Cerebellar cortex (tissue), 1 donor: ENCODE measurements at regions not wholly inside any gene's neighbourhood (a gene's known extent, or its start where the extent isn't known, plus 50 kb on each side); places are given as distances from the start of the nearest gene placed in this dataset.
"Not testable (repeated sequence)": the region's sequence is repeated elsewhere in the genome, so short reads cannot be mapped to it uniquely, and the experiment has no call there.

Source experiments
- DNase-seq: peaks from one replicate; pipeline ENCODE4 v3.0.0-alpha.2; 2015; ENCODE audit warnings: low spot score

DNA sequence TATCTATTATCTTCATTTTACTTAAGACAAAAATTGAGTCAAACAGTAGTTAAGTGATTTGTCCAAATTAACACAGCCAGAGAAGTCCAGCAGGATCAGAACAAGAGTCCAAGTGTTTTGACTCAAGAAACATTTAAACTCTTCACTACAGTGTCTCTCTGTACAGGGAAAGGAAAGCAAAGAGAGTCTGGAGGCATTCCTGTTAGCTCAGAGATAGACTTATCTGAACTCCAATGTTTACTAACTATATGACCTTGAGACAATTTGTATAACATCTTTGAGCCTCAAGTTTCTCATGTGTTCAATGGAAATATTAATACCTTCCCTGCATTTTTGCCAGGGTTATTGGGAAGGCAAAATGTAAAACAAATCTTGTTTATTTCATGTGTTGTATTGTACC lies 849.1 kb downstream of the DIPK2A start:
- no peak for DNase-seq

DNA sequence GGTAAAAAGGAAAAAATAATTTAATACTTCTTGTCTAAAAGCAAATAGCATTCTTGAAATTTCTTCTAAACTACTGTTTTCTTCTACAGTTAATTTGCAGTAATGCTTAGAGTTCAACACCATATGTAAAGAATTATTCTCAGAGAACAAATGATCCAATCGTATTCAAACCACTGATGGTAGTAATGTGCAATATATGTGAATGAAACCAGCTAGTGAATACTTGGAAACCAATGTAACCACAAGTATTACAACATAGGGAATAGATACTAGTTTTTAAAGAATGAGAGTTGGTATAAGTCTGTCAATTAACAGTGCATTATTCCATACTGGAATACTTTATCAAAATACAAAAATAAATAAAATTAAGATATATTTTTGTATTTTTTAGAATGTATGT lies 850.0 kb downstream of the DIPK2A start:
- DNase-seq, result no peak

DNA sequence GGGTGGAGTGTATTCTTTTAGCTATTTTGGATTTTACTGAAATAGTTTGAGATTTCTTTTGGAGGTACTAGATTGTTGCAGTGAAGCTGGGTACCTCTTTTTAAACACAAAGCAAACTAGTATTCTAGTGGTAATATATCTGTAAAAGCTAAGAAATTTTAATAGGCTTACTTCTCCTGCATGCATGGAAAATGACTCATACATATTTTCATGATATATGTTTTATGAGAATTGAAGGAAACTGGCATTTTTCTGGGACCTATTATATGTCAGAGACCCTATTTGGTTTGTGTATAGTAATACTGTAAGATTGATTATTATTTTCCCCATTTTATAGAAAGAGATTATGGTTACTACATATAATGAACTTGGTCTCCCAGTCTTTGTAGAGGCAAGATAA lies 851.0 kb downstream of the DIPK2A start:
- DNase-seq, result no peak

DNA sequence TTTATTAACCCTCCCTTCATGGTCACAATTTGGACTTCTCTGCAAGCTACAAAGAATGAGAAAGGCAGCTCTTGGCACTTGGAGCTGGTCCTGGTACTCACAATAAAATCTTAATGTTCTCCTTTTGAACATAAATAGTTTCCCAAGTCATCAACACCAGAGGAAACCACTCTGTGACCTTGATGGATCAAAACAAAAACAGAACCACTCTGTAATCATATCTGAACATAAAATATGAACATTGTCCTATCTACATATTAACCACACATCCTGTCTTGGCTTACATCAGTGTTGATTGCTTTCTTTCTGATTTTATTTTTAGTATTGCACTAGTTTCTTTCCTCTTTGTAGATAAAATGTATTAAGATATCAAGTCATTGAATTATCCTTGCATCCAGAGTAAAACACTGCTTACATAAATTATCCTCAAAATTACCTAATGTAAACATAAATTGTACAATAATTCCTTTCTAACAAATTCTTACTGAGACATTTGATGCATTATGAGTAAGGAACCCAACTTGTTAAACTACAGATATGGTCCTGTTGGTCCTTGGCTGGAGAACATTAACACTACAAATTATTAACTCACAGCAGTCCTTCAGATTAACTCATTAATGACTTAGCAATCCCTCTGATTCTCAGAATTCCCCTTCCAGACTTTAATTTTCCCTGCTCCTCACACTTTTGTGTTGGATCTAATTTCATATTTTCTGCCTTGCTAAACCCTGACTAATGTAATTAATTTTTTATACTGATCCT lies 860.5 kb downstream of the DIPK2A start:
- DNase-seq, result no peak

DNA sequence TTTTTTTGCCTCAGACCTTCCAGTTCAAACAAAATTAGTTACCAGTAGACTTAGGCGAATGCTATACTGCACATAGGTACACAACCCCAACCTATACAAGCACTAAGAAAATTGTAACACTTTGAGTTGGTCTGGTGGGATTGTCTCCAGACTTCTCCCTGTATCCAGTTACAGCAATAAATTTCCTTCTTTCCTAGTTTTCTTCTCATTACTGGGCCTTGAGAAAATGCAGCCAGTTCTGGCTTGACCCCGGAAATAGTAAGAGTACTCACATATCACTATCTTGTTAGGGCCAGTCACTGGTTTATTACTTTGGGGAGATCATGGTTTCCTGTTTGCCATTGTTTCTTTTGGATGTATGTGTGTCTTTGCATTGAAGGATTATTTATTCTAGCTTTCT lies 868.4 kb downstream of the DIPK2A start:
- DNase-seq, result no peak

DNA sequence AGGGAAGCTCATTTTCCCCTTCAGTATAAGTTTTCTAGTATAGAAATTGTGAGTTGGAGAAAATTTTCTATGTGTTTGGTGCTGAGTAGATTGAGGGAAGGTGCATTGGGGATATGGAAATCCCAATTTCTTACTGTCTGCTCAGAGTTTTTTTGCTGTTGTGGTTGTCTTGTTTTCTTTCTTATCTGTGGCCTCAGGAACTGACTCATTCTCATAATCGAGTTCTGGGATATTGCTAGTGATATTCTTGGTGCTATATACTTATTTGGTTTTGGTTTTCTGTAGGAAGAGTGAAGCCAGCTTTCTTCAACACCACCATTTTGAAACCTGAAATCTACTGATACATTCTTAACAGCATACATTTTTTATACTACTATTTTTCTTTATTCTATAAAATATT lies 869.2 kb downstream of the DIPK2A start:
- no peak for DNase-seq

DNA sequence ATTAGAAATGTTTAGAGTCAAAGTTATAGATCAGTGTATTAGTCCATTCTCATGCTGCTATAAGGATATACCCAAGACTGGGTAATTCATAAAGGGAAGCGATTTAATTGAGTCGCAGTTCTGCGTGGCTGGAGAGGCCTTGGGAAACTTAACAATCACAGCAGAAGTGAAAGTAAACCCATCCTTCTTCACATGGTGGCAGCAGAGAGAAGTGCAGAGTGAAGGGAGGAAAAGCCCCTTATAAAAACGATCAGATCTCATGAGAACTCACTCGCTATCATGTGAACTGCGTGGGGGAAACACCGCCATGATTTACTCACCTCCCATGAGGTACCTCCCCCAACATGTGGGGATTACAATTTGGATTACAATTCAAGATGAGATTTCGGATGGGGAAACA lies 871.5 kb downstream of the DIPK2A start:
- DNase-seq, result no peak

DNA sequence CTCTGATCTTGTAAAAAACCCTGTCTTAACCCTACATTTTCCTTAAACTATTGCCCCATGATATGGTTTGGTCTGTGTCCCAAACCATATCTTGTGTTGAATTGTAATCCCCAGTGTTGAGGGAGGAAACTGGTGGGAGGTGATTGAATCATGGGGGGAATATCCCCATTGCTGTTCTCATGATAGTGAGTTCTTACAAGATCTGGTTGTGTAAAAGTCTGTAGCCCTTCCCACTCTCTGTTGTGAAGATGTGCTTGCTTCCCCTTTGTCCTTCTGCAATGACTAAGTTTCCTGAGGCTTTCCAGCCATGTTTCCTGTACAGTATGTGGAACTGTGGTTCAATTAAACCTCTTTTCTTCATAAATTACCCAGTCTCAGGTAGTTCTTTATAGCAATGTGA lies 881.4 kb downstream of the DIPK2A start:
- DNase-seq, result no peak

DNA sequence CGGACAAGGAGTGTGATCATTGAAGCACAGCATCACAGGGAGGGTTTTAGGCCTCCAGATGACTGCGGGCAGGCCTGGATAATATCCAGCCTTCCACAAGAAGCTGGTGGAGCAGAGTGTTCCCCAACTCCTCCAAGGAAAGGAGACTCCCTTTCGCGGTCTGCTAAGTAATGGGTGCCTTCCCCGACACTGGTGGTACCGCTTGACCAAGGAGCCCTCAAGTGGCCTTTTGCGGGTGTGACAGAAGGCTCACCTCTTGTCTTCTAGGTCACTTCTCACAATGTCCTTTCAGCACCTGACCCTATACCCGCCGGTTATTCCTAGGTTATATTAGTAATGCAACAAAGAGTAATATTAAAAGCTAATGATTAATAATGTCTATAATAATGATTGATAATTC lies 882.4 kb downstream of the DIPK2A start:
- DNase-seq, result not testable (repeated sequence)

DNA sequence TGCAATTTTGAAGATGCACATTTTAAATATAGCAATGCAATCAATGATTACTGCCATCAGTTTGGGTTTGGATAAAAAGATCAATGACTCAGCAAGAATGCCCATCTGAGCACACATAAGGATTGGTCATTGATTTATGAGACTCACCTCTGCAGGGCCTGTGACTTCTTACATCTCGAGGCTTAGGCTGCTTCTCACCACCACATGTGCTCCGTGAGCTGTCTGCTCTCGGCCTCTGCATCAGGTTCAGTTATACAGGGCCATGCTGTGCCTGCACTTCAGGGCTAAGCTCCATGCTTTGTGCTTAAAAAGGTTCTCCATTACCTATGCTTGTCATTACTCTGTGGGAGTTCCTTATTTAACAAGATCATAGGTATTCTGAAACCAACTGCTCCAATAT lies 887.5 kb downstream of the DIPK2A start:
- DNase-seq, result no peak

DNA sequence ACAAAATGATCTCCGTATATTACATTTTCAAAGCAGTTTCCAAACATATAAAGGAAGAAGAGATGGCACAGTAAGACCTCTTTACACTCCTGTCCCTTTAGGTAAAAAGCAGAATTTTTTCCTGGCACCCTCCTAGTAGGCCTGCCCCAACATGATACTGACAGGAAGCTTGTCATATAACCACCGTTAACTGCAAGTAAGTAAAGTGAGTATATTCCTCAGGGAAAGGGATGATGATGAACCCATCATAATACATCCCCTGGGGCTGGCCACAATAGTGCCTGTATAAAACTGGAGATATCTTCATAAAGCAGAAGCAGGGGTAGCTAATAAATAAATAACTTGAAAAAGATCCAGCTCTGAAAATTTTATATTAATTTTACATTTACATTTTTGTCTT lies 893.0 kb downstream of the DIPK2A start:
- DNase-seq, result no peak

DNA sequence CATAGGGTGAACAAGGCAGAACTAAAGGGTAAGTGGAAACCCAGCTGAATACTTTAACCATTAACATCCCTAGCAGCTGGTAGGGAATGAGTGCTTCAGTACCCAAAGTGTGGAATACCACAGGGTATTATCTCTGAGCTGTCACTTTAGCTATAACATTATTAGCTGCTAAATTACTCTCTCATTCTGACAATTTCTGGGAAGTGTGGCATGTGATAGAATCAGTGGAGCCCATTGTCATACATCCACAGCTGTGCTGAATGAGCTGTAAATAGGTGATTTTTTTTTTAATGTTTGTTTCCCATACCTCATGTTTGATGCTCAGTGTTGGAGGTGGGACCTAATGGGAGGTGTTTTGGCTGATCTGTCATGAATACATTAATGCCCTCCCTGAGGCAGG lies 894.3 kb downstream of the DIPK2A start:
- no peak for DNase-seq

DNA sequence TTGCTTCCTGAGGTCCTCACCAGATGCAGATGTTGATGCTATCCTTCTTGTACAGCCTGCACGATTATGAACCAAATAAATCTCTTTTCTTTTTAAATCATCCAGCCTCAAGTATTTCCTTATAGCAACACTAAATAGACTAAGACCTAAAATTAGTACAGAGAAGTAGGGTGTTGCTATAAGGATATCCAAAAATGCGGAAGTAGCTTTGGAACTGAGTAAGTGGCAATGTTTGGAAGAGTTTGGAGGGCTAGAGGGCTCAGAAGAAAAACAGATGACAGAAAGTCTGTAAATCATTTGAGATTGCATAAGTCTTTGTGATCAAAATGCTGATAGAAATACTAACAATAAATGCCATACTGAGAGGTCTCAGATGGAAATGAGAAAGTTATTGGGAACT lies 894.9 kb downstream of the DIPK2A start:
- DNase-seq, result no peak

DNA sequence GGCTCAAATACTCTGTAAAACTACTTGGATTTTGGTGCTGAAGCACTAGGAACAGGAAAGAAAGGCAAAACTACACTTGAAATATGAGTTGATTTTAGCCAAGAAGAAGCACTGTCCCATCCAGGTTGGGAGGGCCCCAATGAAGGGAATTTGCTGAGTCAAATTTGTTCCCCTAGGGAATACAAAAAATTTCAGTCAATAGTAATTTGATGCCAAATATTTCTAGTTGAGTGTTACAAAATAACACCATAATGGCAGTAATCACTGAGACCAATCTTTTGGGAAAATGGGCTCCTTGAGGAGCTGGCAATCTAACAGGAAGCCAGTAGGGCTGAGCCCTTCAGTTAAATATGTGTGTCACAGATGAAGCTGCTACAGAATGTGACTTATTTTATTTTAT lies 896.9 kb downstream of the DIPK2A start:
- DNase-seq, result no peak

DNA sequence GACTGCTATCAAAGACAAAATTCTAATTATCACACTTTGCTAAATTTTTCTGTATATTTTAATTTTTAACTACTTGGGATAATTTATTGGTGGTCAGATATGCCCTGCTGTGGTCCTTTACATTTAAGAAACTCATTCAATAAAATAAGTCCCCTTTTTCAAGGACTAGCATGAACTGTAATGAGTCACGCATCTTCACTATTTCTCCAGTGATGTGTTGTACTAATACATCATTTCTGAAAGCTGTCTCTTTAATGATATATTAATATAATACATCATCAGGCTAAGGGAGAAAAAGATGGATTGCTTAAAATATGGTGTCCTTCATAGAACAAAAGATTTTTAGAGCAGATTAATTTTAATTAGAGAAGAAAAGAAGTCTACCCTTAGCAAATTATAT lies 901.4 kb downstream of the DIPK2A start:
- no peak for DNase-seq

DNA sequence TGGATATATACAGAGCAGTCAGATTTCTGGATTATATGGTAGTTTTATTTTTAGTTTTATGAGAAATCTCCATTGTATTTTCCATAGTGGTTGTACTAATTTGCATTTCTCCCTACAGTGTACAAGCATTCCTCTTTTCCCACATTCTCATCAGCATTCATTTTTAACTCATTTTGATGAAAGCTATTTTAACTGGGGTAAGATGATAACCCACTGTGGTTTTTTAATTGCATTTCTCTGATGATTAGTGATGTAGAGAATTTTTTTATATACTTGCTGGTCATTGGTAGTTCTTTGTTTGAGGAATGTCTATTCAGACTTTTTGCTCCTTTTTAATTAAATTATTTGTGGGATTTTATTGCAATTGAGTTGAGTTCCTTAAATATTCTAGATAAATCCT lies 903.6 kb downstream of the DIPK2A start:
- no peak for DNase-seq

DNA sequence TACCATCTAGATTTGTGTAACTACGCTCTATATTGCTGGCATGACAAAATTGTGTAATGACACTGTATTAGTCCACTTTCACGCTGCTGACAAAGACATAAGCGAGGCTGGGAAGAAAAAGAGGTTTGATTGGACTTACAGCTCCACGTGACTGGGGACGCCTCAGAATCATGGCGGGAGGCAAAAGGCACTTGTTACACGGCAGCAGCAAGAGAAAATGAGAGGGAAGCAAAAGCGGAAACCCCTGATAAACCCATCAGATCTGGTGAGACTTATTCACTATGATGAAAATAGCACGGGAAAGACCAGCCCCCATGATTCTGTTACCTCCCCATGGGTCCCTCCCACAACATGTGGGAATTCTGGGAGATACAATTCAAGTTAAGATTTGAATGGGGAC lies 905.7 kb downstream of the DIPK2A start:
- DNase-seq, result no peak

DNA sequence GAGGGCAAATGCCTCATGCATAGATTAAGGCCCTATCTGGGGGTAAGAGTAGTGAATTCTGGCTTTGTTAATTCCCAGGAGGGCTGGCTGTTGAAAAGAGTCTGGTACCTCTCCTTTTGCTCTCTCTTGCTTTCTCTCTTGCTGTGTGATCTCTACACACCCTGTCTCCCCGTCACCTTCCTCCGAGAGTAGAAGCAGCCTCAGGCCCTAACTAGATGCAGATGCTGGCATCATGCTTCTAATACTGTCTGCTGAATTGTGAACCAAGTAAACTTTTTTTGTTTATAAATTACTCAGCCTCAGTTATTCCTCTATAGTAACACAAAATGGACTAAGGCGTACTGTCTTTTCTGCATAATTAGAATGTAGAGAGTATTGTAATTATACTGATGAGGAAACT lies 908.1 kb downstream of the DIPK2A start:
- DNase-seq, result no peak

DNA sequence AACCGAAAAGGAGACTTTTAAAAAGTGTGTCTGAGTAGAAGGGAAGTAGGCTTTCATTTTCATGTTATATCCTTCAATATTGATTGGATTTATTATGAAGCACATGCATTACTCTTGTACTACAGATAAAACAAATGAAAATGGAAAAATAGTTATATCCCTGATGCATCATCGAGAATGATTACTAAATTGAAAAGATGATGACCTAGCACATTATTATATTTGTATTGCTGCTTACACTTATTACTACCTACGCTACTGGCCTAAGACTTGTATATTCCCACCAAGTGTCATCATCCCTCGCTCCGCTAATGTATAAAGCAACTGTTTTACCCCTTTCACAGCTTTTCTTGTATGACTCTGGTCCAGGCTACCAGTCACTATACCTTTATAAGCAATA lies 922.4 kb downstream of the DIPK2A start:
- DNase-seq, result no peak

DNA sequence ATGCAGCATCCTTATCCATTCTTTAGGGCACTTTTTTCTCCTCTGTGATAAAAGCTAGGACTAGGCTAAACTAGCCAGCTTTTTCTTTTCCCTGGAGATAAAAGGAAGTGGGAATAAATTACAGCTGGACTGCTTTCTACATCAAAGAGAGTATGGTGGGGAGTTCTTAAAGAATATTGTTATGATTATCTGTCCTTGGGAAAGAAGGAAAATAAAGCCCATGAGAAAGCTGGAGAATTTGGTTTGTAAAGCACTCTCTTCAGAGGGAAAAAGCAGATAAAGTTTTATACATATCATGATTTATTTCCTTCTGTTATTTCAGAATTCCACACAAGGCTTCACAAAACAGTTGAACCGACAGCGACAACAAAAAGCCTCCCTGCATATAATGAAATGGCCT lies 923.0 kb downstream of the DIPK2A start:
- no peak for DNase-seq

DNA sequence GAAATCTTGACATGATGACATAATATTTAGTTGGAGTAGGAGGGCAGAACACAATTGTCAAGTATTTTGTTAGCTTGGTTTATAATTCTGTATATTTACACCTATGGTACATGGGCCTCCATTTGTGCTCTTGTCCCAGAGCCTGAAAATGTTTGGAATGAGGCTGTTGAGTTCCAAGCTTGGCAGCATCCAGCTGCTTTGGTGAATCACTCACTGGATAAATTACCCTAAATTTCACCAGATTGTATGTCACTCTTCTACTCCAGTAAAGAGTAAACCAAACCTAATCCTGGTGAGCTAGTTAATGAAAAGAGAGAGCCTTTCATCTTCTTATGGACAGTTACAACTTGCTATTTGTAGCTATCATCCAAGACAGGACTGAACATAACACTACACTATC lies 928.7 kb downstream of the DIPK2A start:
- no peak for DNase-seq

DNA sequence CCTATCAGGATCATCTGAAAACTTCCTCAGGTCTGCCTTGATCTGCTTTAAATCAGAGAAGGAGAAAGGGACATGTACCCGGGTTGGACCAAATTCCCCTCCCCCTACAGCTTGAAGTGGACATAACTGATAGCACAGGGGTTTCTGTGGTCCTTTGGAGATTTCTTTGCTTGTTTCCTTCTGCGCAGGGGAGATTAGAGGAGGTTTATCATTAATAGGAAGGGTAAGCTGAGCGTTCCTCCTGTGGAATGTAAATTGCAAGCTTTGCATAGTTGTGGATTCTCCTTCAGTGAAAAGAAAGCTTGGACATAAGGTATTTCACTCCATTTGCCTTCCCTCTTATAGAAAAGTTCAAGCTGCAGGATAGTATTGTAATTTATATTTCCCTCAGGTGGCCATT lies 936.0 kb downstream of the DIPK2A start:
- DNase-seq, result not testable (repeated sequence)

DNA sequence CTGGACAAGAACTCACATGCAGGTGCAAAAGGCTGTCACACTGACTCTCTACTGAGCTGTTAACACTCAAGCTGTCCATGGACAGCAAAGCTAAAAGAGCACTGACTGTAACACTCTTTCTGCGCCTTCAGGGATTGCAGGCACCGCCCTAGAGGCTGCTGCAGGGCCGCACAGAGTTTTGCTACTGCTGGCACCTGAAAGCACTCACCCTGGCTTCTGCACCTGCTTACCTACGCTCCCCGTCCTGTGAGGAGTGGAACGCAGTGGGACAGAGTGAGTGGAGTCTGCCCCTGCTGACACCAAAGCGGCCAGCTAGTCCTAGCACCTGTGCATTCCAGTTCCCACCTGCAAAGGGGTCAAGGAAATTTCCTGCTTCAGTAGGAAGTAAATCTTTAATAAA lies 941.3 kb downstream of the DIPK2A start:
- no peak for DNase-seq

DNA sequence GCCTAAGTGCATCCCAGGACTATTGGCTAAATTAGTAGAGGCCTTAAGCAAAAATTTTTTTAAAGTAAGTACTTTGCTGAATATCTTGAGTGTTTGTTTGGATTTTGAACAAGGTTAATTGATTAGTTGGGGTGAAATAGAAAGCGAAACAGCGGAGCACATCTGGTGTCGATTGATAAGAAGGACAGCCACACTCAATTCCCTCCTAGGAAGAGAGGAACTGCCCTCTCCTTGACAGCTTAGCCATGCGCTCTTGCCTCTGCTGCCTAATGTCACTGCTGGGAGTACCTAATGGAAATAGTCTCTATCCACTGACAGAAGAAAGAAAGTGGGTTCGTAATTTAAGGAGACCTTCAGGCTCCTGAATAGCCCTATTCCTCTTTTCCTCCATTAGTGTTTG lies 943.6 kb downstream of the DIPK2A start:
- no peak for DNase-seq

DNA sequence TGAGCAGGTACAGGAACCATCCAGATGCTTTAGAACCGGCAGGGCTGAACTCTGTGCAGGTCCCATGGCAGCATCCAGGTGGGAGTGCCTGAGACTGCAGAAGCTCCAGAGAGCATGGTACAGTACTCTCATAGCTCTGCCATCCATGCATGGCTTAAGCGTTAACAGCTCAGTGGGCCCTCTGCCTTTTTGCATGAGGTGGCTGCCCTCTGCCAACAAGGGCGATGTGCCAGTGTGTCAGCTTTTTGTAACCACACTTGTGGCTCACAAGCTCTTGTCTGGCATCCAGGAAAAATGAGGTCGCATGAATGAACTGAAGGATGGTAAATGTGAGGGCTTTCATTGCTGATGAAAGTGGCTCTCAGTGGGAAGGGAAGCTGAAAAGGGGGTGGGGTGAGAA lies 950.1 kb downstream of the DIPK2A start:
- DNase-seq, result peak; percentile 88
